Hematopoietic multipotent progenitor cell treated with erythropoietin and hydrocortisone succinate and interleukin-3 and kit ligand, for 15 days (in vitro differentiated cells): ENCODE measurements at regions not wholly inside any gene's neighbourhood (a gene's known extent, or its start where the extent isn't known, plus 50 kb on each side); places are given as distances from the start of the nearest gene placed in this dataset.

Source experiments
- DNase-seq: peaks from one replicate; pipeline ENCODE4 v3.0.0-alpha.2; 2015; ENCODE audit warnings: low spot score

GRCh38 chr11:33646629-33647028 lies 54.0 kb downstream of the C11orf91 start:
- DNase-seq = no peak

- no peak for DNase-seq
Observed at GRCh38 chr11:33646168-33646567, 54.5 kb downstream of the C11orf91 start.

- DNase-seq = no peak
Observed at GRCh38 chr11:33645686-33646085, 54.9 kb downstream of the C11orf91 start.

DNA sequence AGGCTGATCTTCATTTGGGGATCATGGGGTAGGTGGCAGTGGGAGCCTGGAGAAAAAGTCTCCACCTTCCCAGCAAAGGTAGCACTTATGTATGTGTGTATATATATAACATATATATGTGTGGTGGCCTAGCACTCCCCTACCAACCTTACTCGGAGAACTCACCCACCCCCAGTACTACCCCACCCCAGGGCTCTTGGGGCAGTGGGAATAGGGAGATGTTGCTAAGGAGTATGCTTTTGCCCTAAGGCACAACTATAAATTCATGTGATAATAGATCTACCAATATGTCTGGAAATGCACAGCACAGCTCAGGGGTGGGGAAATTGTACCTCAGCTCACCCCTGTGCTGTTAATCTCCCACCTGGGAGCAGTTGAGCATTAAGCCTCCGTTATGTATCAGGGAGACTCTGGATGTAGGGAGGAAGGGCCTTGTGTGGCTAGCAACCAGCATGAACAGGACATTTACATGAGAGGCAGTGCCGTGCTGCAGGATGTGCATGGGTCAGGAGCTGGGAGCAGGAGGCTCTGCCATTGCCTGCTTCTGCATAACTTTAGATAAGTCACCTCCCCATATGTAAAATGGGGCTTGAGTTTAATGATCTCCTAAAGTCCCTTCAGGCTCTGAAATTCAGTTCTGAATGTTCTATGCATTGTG lies 57.3 kb downstream of the C11orf91 start:
- DNase-seq = no peak

- DNase-seq = no peak
Observed at GRCh38 chr11:33642461-33643166, 58.0 kb downstream of the C11orf91 start.

- no peak for DNase-seq
Observed at GRCh38 chr11:33640730-33641371, 59.8 kb downstream of the C11orf91 start.

GRCh38 chr11:33638608-33639007 lies 62.0 kb downstream of the C11orf91 start:
- DNase-seq = no peak

DNA sequence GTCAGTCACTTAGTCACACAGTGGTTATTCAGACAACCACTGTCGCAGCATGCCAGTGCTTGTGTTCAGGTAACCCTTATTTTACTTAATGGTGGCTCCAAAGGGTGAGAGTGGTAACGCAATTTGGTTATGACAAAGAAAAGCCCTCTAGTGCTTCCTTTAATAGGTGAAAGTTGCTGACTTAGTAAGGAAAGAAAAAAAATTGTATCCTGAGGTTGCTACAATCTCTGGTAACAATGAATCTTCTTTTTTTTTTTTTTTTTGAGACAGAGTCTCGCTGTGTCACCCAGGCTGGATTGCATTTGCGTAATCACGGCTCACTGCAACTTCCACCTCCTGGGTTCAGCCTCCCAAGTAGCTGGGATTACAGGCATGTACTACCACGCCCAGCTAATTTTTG lies 64.5 kb downstream of the C11orf91 start:
- no peak for DNase-seq

GRCh38 chr11:33635161-33635560 lies 65.5 kb downstream of the C11orf91 start:
- no peak for DNase-seq

DNA sequence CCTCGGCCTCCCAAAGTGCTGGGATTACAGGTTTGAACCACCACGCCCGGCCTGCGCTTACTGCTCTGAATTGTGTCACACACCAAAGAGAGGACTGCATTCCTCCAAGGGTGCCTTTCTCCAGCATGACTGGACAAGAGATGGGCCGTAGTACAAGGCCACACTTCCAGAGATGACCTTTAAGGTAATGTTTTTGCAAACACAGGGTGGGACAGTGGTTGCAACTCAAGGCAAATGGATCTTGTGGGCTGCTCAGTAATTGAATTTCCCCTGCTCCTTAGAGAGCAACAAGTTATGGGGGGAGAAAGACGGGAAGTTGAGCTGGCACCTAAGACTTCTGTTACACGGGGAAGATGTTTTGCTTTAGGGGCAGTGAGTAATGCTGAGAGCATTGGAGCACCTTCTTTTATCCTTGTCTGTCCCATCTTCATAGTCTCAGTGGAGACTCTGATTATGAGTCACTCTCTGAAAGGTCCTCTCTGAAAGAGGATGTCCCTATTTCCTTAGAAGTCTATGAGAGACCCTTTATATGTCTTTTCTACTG lies 66.3 kb downstream of the C11orf91 start:
- no peak for DNase-seq

GRCh38 chr11:33633251-33634003 lies 67.2 kb downstream of the C11orf91 start:
- no peak for DNase-seq

GRCh38 chr11:33631749-33632091 lies 68.9 kb downstream of the C11orf91 start:
- no peak for DNase-seq

DNA sequence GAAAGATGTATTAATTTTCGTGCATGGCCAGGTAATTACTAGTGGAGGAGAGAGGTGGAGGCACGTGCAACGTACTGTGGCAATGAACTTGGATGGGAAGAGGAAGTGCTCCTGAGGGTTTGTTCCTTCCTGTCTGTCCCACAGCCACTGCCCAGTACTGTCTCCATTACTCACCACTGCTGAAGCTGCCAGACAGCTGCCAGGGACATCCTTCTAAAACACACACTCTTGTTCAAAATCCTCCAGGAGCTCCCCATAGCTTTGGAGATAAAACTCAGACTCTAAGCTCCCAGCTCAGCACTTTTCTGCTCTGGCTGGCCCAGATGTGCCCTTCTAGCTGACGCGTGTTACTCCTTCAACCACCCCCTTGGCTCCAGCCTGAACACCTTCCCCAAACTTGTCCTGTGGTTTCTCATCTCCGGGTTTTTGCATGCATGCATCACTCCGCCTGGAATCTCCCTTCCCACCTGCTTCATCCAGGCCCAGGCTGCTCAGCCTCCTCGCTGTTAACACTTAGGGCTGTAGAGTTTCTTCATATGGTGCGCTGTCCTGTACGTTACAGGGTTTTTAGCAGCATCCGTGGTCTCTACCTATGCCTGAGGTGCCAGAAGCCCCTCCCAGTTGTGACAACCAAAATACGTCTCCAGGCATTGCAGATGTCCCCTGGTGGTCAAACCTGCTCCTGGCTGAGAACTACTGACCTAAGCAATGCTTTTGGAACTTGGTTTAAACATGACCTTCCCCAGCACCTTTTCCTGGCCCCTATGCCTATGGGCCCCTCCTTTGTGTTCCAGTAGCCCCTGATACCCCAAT lies 69.5 kb downstream of the C11orf91 start:
- DNase-seq = no peak

DNA sequence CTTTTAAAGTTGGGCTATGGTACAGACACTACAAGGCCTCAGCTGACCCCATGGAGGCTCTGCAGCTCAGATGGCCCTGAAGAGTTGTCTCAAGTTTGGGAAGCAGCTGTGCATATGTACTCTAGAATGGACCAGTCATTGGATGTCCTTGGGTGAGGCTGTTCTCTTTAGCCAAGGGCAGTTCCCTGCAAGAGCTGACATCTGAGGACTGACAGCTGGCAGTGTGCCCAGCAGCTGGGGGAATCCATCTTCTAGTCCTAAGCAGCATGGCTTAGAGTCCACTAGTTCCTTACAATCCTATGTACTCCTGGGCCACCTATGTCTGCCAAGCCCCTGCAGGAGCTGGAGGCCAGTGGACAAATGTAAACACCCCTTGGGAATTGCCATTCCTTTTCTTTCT lies 76.5 kb downstream of the C11orf91 start:
- DNase-seq = no peak

DNA sequence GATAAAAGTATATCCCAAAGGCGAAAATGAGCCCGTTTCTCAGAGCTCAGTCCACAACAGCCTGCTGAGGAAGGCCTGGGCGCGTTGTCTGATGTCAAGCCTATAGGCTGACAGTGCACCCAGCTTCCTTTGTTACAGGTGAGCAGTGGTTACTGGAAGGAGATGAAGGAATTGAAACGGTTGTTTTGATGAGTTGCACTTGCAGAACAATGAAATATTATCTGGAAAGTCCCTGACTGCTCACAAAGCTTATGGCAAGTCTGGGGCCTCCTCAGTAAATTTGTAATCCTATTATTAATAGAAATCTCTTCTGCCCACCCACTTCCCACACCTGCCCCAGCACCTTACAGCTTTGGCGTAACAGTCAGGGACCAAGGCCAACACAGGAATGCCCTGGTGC lies 77.8 kb downstream of the C11orf91 start:
- DNase-seq = no peak

- DNase-seq = no peak
Observed at GRCh38 chr11:33622186-33622585, 78.4 kb downstream of the C11orf91 start.

GRCh38 chr11:33620423-33621171 lies 80.0 kb downstream of the C11orf91 start:
- no peak for DNase-seq

GRCh38 chr11:33618956-33619355 lies 81.7 kb downstream of the C11orf91 start:
- no peak for DNase-seq

DNA sequence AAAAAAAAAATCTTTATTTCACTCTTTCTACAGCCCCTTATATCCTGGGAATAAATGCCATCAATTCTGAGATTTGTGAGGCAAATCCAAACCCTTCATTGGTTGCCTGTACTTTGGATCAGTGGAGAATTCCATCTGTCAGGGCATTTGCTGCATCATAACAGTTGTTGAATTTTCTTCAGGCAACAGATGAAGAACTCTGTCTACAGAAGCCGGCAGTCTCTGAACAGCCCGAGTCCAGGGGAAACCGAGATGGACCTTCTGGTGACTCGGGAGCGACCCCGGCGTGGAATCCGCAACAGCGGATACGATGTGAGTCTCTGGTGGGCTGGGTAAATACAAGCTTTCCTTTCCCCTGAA lies 82.3 kb downstream of the C11orf91 start:
- no peak for DNase-seq

- no peak for DNase-seq
Observed at GRCh38 chr11:33617672-33618350, 82.8 kb downstream of the C11orf91 start.
